OCI-LY3 (cell line): ENCODE measurements at regions not wholly inside any gene's neighbourhood (a gene's known extent, or its start where the extent isn't known, plus 50 kb on each side); places are given as distances from the start of the nearest gene placed in this dataset.

ENCODE experiments used
- EZH2phosphoT487 ChIP-seq: fragments of 200-600 bp; shearing (Covaris generic); IDR thresholded peaks from 2 replicates; pipeline ENCODE4 v1.6.1; 2018; ENCODE audit warnings: antibody characterized with exemption, mixed run types, low read depth
- TF ChIP-seq, protein P1 (sequence below): fragments of 200-600, 300-600 bp; sonication (generic); IDR thresholded peaks from 2 replicates; pipeline ENCODE4 v1.5.1; 2014; ENCODE audit warnings: antibody characterized with exemption, low read length, low read depth

DNA sequence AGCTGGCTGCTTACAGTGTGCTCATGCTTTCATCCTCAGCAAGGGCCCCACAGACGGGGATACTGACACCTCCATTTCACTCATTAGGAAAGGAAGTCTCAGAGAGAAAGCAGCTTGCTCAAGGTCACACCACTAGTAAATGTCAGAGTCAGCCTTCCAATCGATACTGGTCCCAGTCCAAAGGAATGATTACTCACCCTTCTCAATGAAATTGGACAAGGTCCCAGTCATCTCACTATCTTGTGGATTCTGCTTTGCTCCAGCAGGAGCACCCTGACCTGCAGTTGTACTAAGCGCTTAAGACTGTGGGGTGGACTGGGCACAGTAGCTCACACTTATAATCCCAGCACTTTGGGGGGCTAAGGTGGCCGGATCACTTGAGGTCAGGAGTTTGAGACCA, 132.2 kb upstream of the SLC34A2 start:
- TF ChIP-seq, protein P1, sequence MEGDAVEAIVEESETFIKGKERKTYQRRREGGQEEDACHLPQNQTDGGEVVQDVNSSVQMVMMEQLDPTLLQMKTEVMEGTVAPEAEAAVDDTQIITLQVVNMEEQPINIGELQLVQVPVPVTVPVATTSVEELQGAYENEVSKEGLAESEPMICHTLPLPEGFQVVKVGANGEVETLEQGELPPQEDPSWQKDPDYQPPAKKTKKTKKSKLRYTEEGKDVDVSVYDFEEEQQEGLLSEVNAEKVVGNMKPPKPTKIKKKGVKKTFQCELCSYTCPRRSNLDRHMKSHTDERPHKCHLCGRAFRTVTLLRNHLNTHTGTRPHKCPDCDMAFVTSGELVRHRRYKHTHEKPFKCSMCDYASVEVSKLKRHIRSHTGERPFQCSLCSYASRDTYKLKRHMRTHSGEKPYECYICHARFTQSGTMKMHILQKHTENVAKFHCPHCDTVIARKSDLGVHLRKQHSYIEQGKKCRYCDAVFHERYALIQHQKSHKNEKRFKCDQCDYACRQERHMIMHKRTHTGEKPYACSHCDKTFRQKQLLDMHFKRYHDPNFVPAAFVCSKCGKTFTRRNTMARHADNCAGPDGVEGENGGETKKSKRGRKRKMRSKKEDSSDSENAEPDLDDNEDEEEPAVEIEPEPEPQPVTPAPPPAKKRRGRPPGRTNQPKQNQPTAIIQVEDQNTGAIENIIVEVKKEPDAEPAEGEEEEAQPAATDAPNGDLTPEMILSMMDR, result no peak
- no peak for TF ChIP-seq EZH2phosphoT487
